ENCODE measurements at regions not wholly inside any gene's neighbourhood (a gene's known extent, or its start where the extent isn't known, plus 50 kb on each side); places are given as distances from the start of the nearest gene placed in this dataset.

GRCh38 chr6:22756365-22756764, 187.0 kb downstream of the HDGFL1 start:
- Histone ChIP-seq H3K9me3 (ENCODE audit: control insufficient read depth in 4 of 4, insufficient read depth in 3 of 4, low read length in 3 of 4) (peaks cover 0 to 3% (median 0%) of the 10 kb centered on the region in 4 donors), H3K4me3 (no peak overlapping the region), H3K9ac (ENCODE audit: insufficient read depth in 1 of 2, low read length in 2 of 2) (no peak overlapping the region), H3K4me1 (ENCODE audit: control insufficient read depth in 5 of 5, insufficient read depth in 5 of 5, low read length in 5 of 5) (no peaks in the 10 kb centered on the region), H3K27ac (ENCODE audit: low read depth in 1 of 2, low read length in 1 of 2) (no peak overlapping the region), H3K36me3 (ENCODE audit: control insufficient read depth in 4 of 4, insufficient read depth in 4 of 4, low read length in 4 of 4) (no peaks in the 10 kb centered on the region), H3K27me3 (ENCODE audit: control insufficient read depth in 3 of 3, insufficient read depth in 3 of 3, low read length in 2 of 3) (no peaks in the 10 kb centered on the region)
- no peak for DNase-seq
- TF ChIP-seq CTCF (IDR thresholded peaks at IDR 0.05; ENCODE audit: control extremely low read depth, extremely low read depth), result no peak
- 72 to 92% methylated on average over 3 of the region's 3 CpGs for WGBS, 2 donors
- ATAC-seq (ENCODE audit: insufficient read depth, low FRiP score), result no peak

- TF ChIP-seq CTCF (IDR thresholded peaks at IDR 0.05; ENCODE audit: control extremely low read depth, extremely low read depth), result no peak
- Histone ChIP-seq H3K9me3 (ENCODE audit: control insufficient read depth in 4 of 4, insufficient read depth in 3 of 4, low read length in 3 of 4) (peaks cover 0 to 2% (median 0%) of the 10 kb centered on the region in 4 donors), H3K36me3 (ENCODE audit: control insufficient read depth in 4 of 4, insufficient read depth in 4 of 4, low read length in 4 of 4) (no peaks in the 10 kb centered on the region), H3K4me1 (ENCODE audit: control insufficient read depth in 5 of 5, insufficient read depth in 5 of 5, low read length in 5 of 5) (no peaks in the 10 kb centered on the region), H3K27me3 (ENCODE audit: control insufficient read depth in 3 of 3, insufficient read depth in 3 of 3, low read length in 2 of 3) (no peaks in the 10 kb centered on the region), H3K4me3 (no peak overlapping the region), H3K9ac (ENCODE audit: insufficient read depth in 1 of 2, low read length in 2 of 2) (no peak overlapping the region), H3K27ac (ENCODE audit: low read depth in 1 of 2, low read length in 1 of 2) (no peak overlapping the region)
- ATAC-seq (ENCODE audit: insufficient read depth, low FRiP score), result no peak
- no peak for DNase-seq
Measured at GRCh38 chr6:22764496-22764895, 195.1 kb downstream of the HDGFL1 start.

GRCh38 chr6:22765015-22765414, 195.6 kb downstream of the HDGFL1 start:
- no peaks in the 10 kb centered on the region for H3K4me1 ChIP-seq (ENCODE audit: control insufficient read depth in 5 of 5, insufficient read depth in 5 of 5, low read length in 5 of 5)
- H3K9ac ChIP-seq (ENCODE audit: insufficient read depth in 1 of 2, low read length in 2 of 2), result no peak overlapping the region
- WGBS, 2 donors, result 91 to 96% methylated on average over 4 of the region's 4 CpGs
- no peak overlapping the region for H3K27ac ChIP-seq (ENCODE audit: low read depth in 1 of 2, low read length in 1 of 2)
- no peak for TF ChIP-seq CTCF (IDR thresholded peaks at IDR 0.05; ENCODE audit: control extremely low read depth, extremely low read depth)
- H3K4me3 ChIP-seq, result no peak overlapping the region
- no peaks in the 10 kb centered on the region for H3K36me3 ChIP-seq (ENCODE audit: control insufficient read depth in 4 of 4, insufficient read depth in 4 of 4, low read length in 4 of 4)
- H3K27me3 ChIP-seq (ENCODE audit: control insufficient read depth in 3 of 3, insufficient read depth in 3 of 3, low read length in 2 of 3), result no peaks in the 10 kb centered on the region
- ATAC-seq (ENCODE audit: insufficient read depth, low FRiP score) (no peak), DNase-seq (no peak)
- peaks cover 0 to 2% (median 0%) of the 10 kb centered on the region in 4 donors for H3K9me3 ChIP-seq (ENCODE audit: control insufficient read depth in 4 of 4, insufficient read depth in 3 of 4, low read length in 3 of 4)

- H3K27ac ChIP-seq (ENCODE audit: low read depth in 1 of 2, low read length in 1 of 2), result no peak overlapping the region
- no peaks in the 10 kb centered on the region for H3K27me3 ChIP-seq (ENCODE audit: control insufficient read depth in 3 of 3, insufficient read depth in 3 of 3, low read length in 2 of 3)
- DNase-seq (no peak), ATAC-seq (ENCODE audit: insufficient read depth, low FRiP score) (no peak)
- H3K4me3 ChIP-seq, result no peak overlapping the region
- H3K9me3 ChIP-seq (ENCODE audit: control insufficient read depth in 4 of 4, insufficient read depth in 3 of 4, low read length in 3 of 4), result no peaks in the 10 kb centered on the region
- WGBS, 2 donors, result 91% methylated on average over 4 of the region's 4 CpGs
- no peaks in the 10 kb centered on the region for H3K36me3 ChIP-seq (ENCODE audit: control insufficient read depth in 4 of 4, insufficient read depth in 4 of 4, low read length in 4 of 4)
- no peaks in the 10 kb centered on the region for H3K4me1 ChIP-seq (ENCODE audit: control insufficient read depth in 5 of 5, insufficient read depth in 5 of 5, low read length in 5 of 5)
- H3K9ac ChIP-seq (ENCODE audit: insufficient read depth in 1 of 2, low read length in 2 of 2), result no peak overlapping the region
- no peak for TF ChIP-seq CTCF (IDR thresholded peaks at IDR 0.05; ENCODE audit: control extremely low read depth, extremely low read depth)
Measured at GRCh38 chr6:22766979-22767378, 197.6 kb downstream of the HDGFL1 start.

Measured in lung (tissue), 11 donors.